Progenitor cell of endocrine pancreas (in vitro differentiated cells): ENCODE measurements at regions not wholly inside any gene's neighbourhood (a gene's known extent, or its start where the extent isn't known, plus 50 kb on each side); places are given as distances from the start of the nearest gene placed in this dataset.

Experiments
- DNase-seq: peaks from one replicate; pipeline ENCODE4 v3.0.0; 2021; ENCODE audit warnings: low spot score; ENCODE audit not compliant: unreplicated experiment
- H3K27ac Mint-ChIP-seq: 2 replicates; pipeline ENCODE4 v1.8.0; 2021; ENCODE audit warnings: mild to moderate bottlenecking, moderate library complexity, mixed read lengths
- H3K27me3 Mint-ChIP-seq: 2 replicates; pipeline ENCODE4 v1.8.0; 2021; ENCODE audit warnings: mixed read lengths
- H3K36me3 Mint-ChIP-seq: 2 replicates; pipeline ENCODE4 v1.8.0; 2022; ENCODE audit warnings: mixed read lengths; ENCODE audit not compliant: insufficient read depth
- H3K4me1 Mint-ChIP-seq: 2 replicates; pipeline ENCODE4 v1.8.0; 2021; ENCODE audit warnings: low read depth, mixed read lengths
- H3K4me3 Mint-ChIP-seq: 2 replicates; pipeline ENCODE4 v1.8.0; 2021; ENCODE audit warnings: low read depth, mild to moderate bottlenecking, moderate library complexity, mixed read lengths
- H3K9me3 Mint-ChIP-seq: 2 replicates; pipeline ENCODE4 v1.8.0; 2021; ENCODE audit warnings: low read depth, mixed read lengths
- TF ChIP-seq, protein P1 (sequence below): fragments of 200-600 bp; sonication (generic); IDR thresholded peaks from one replicate; pipeline ENCODE4 v1.5.0; 2021; ENCODE audit warnings: antibody characterized with exemption, mild to moderate bottlenecking; ENCODE audit not compliant: unreplicated experiment

DNA sequence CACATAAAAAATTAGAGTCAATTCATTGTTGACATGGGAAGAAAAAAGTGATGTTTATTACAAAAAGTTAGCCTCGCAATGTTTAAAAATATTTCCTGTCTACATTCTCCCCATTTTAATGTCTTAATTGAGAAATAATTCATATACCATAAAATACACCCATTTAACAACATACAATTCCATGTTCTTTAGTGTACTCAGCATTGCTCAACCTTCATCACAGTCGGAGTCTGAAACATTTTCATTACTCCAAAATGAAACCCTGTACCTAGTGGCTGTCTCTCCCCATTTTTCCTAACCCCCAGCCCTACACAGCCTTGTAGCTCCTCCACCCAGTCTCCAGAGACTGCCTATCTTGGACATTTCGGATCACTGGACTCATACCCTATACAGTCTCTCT, 103.9 kb upstream of the CBLN2 start:
- H3K4me3 Mint-ChIP-seq = no peak overlapping the region
- TF ChIP-seq, protein P1, sequence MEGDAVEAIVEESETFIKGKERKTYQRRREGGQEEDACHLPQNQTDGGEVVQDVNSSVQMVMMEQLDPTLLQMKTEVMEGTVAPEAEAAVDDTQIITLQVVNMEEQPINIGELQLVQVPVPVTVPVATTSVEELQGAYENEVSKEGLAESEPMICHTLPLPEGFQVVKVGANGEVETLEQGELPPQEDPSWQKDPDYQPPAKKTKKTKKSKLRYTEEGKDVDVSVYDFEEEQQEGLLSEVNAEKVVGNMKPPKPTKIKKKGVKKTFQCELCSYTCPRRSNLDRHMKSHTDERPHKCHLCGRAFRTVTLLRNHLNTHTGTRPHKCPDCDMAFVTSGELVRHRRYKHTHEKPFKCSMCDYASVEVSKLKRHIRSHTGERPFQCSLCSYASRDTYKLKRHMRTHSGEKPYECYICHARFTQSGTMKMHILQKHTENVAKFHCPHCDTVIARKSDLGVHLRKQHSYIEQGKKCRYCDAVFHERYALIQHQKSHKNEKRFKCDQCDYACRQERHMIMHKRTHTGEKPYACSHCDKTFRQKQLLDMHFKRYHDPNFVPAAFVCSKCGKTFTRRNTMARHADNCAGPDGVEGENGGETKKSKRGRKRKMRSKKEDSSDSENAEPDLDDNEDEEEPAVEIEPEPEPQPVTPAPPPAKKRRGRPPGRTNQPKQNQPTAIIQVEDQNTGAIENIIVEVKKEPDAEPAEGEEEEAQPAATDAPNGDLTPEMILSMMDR = no peak
- DNase-seq = no peak
- H3K9me3 Mint-ChIP-seq = no peaks in the 10 kb centered on the region
- no peak overlapping the region for H3K27ac Mint-ChIP-seq
- H3K27me3 Mint-ChIP-seq = peaks cover 88% of the 10 kb centered on the region
- no peaks in the 10 kb centered on the region for H3K36me3 Mint-ChIP-seq
- no peaks in the 10 kb centered on the region for H3K4me1 Mint-ChIP-seq

DNA sequence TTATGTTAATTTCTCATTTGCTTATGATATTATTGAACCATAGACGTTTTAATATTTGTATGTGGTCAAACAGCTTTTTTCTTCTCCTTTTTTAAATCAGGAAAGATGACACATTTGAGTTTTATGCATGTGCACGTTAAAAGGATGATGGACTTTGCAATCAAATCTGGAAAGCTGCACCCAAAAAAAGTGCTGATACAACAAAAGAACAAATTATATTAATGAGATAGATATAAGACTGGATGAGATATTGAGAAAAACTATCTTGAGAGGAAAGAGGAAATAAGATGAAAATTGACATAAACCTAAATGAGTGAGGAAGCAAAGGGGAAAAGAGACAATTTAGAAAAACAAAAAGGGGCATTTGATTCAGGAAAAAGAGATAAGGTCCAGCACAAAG, 96.4 kb upstream of the CBLN2 start:
- Mint-ChIP-seq H3K27ac (no peak overlapping the region), H3K4me1 (peaks cover 9% of the 10 kb centered on the region), H3K9me3 (no peaks in the 10 kb centered on the region), H3K36me3 (no peaks in the 10 kb centered on the region), H3K4me3 (no peak overlapping the region), H3K27me3 (peaks cover 86% of the 10 kb centered on the region)
- TF ChIP-seq, protein P1 = no peak
- no peak for DNase-seq

DNA sequence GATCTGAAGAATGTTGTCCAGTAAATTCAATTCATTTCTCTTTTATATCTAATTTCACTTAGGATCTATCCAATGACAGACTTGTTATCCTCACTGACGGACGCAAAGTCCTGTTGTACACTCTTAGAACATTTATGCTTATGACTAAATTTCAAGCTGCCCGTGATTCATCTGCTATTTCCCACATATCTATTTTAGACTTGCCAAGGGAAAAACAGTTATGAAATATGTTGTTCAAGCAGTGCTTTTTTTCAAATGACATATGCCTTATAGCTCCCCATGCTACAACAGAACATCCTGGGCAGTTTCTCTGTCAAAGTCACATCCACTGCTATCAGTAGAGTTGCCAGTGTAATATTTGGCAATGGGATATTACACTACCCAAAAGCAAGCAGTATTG, 94.2 kb upstream of the CBLN2 start:
- Mint-ChIP-seq H3K27ac (no peak overlapping the region), H3K36me3 (no peaks in the 10 kb centered on the region), H3K4me1 (peaks cover 9% of the 10 kb centered on the region), H3K9me3 (no peaks in the 10 kb centered on the region), H3K4me3 (no peak overlapping the region), H3K27me3 (peaks cover 76% of the 10 kb centered on the region)
- DNase-seq = no peak
- TF ChIP-seq, protein P1 = no peak

DNA sequence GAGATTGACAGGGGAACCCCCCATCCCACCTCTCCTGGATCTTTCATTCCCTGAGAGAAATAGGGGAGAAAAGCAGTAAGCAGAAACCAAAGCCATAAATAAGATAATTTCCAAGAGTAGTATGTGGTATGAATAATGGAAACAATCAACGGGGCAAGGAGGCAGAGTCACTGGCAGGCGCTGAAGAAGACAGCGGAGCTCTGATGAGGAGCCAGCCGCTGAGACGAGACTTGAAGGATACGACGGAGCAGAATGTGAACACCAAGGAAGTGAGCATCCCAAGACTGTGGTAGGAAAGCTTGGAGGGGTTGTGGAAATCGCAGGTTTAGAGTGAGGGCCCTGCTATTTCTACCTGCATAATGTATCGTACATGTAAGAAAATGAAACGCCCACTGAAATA, 93.6 kb upstream of the CBLN2 start:
- peaks cover 9% of the 10 kb centered on the region for H3K4me1 Mint-ChIP-seq
- peaks cover 76% of the 10 kb centered on the region for H3K27me3 Mint-ChIP-seq
- TF ChIP-seq, protein P1 = no peak
- no peak for DNase-seq
- no peak overlapping the region for H3K27ac Mint-ChIP-seq
- no peak overlapping the region for H3K4me3 Mint-ChIP-seq
- H3K36me3 Mint-ChIP-seq = no peaks in the 10 kb centered on the region
- no peaks in the 10 kb centered on the region for H3K9me3 Mint-ChIP-seq

DNA sequence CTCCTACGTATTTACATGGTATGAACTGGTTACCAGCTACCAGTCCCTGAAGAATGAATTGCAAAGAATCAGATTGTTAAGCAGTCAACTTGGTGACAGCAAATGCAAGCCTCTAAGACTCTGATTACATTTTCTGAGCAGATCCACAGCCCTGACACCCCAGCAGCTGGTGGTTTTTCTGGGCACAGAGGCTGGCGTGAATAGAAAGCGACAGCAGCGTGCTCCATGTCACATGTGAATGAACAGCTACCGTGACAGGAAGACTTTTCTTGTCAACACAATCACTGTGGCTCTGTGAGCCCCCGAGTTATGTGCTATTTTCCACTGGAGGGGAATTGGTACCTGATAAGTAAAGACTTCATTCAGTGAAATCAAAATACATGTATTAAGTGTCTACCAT, 93.2 kb upstream of the CBLN2 start:
- Mint-ChIP-seq H3K9me3 (no peaks in the 10 kb centered on the region), H3K36me3 (no peaks in the 10 kb centered on the region), H3K27ac (no peak overlapping the region), H3K27me3 (peaks cover 78% of the 10 kb centered on the region), H3K4me3 (no peak overlapping the region), H3K4me1 (peaks cover 9% of the 10 kb centered on the region)
- DNase-seq = no peak
- TF ChIP-seq, protein P1 = no peak

DNA sequence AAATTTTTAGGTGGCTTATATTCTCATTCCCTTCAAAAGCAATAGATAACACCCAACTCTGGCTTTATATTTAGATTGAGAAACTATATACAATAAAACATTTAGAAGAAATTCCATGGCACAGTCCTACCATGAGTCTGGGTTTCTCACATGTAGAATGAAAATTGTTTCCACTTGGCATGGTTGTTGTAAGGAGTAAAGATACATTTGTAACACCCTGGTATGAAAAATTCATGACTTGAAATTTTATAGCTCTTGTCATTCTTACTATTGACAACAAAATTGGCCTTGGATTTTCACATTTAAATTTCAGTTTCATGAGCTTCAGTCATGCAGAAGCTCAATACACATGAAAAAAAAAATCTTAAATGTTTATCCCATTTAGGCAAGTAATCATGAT, 92.5 kb upstream of the CBLN2 start:
- Mint-ChIP-seq H3K36me3 (no peaks in the 10 kb centered on the region), H3K4me3 (no peak overlapping the region), H3K27ac (no peak overlapping the region), H3K9me3 (no peaks in the 10 kb centered on the region), H3K4me1 (peaks cover 9% of the 10 kb centered on the region), H3K27me3 (peaks cover 76% of the 10 kb centered on the region)
- DNase-seq = no peak
- TF ChIP-seq, protein P1 = no peak
